NT2/D1 (cell line): ENCODE measurements at regions not wholly inside any gene's neighbourhood (a gene's known extent, or its start where the extent isn't known, plus 50 kb on each side); places are given as distances from the start of the nearest gene placed in this dataset.

Source experiments
- SUZ12 ChIP-seq: IDR thresholded peaks from 2 replicates; pipeline ENCODE4 v1.6.1; 2011; ENCODE audit not compliant: insufficient read length, insufficient read depth; ENCODE audit errors: extremely low read depth
- YY1 ChIP-seq: IDR thresholded peaks from 2 replicates; pipeline ENCODE4 v1.6.1; 2011; ENCODE audit not compliant: insufficient read length, insufficient read depth
- ZNF274 ChIP-seq: IDR thresholded peaks from 2 replicates; pipeline ENCODE4 v1.6.1; 2011; ENCODE audit warnings: mild to moderate bottlenecking, low read depth, low read length

GRCh38 chrX:128365492-128365891, 313.3 kb upstream of the ACTRT1 start:
- TF ChIP-seq YY1 (no peak), SUZ12 (no peak), ZNF274 (no peak)
